Small intestine (tissue), 7 donors: ENCODE measurements at regions not wholly inside any gene's neighbourhood (a gene's known extent, or its start where the extent isn't known, plus 50 kb on each side); places are given as distances from the start of the nearest gene placed in this dataset.

Source experiments
- DNase-seq, 2 donors: peaks; one replicate each; pipeline versions ENCODE4 v3.0.0 to v3.0.0-alpha.2; 2013
- FAIRE-seq: peaks from 2 replicates; lab custom pipeline; 2012; peaks lifted over from hg19 to GRCh38; lab: Jason Lieb, UNC
- H3K27ac ChIP-seq, 3 donors: one replicate each; pipeline ENCODE4 v1.5.1; 2013; ENCODE audit warnings: low read length in 2 of 3, mild to moderate bottlenecking in 2 of 3, control low read depth in 1 of 3, inconsistent platforms in 1 of 3, low read depth in 1 of 3, moderate library complexity in 1 of 3
- H3K27me3 ChIP-seq, 3 donors: one replicate each; pipeline ENCODE4 v1.6.1; 2013; ENCODE audit warnings: low read length in 3 of 3, inconsistent platforms in 1 of 3; ENCODE audit not compliant: control insufficient read depth in 3 of 3, insufficient read depth in 3 of 3
- H3K36me3 ChIP-seq, 3 donors: one replicate each; pipeline ENCODE4 v1.6.1; 2013; ENCODE audit warnings: low read length in 3 of 3, inconsistent platforms in 1 of 3, low read depth in 1 of 3, mild to moderate bottlenecking in 1 of 3, moderate library complexity in 1 of 3; ENCODE audit not compliant: control insufficient read depth in 3 of 3, insufficient read depth in 2 of 3
- H3K4me1 ChIP-seq, 3 donors: one replicate each; pipeline ENCODE4 v1.6.1; 2013; ENCODE audit warnings: low read length in 2 of 3, inconsistent platforms in 1 of 3, low read depth in 1 of 3, mild to moderate bottlenecking in 1 of 3, moderate library complexity in 1 of 3; ENCODE audit not compliant: control insufficient read depth in 3 of 3, insufficient read depth in 2 of 3
- H3K4me3 ChIP-seq, 3 donors: one replicate each; pipeline ENCODE4 v1.5.1; 2013; ENCODE audit warnings: low read length in 3 of 3, control low read depth in 1 of 3, inconsistent platforms in 1 of 3, low read depth in 1 of 3, mild to moderate bottlenecking in 1 of 3, moderate library complexity in 1 of 3
- H3K9me3 ChIP-seq, 2 donors: one replicate each; pipeline ENCODE4 v1.6.1; 2013; ENCODE audit warnings: low read depth in 1 of 2, low read length in 1 of 2; ENCODE audit not compliant: control insufficient read depth in 2 of 2, insufficient read depth in 1 of 2
- WGBS, 3 donors: extraction: QIAGEN DNeasy Blood & Tissue Kit; methylation state at CpG; one replicate each; pipeline ENCODE4 v1.1.7; 2013; 5-methylcytosine and 5-hydroxymethylcytosine counted together
- donor health status: healthy with polysubstance abuse.
- donor health status: control.
- donor health status: control.
- donor health status: Bipolar disorder and iron deficiency.
- donor health status: healthy.

GRCh38 chr22:44369916-44370801, 57.4 kb upstream of the SHISAL1 start:
- FAIRE-seq (no peak), DNase-seq (no peak)
- 73 to 82% (median 80%) methylated on average over 18 of the region's 18 CpGs for WGBS, 3 donors
- H3K4me1 ChIP-seq: no peaks in the 10 kb centered on the region
- H3K27ac ChIP-seq: no peak overlapping the region
- H3K27me3 ChIP-seq: no peaks in the 10 kb centered on the region
- H3K36me3 ChIP-seq: no peaks in the 10 kb centered on the region
- H3K4me3 ChIP-seq: no peak overlapping the region
- H3K9me3 ChIP-seq: peaks cover 0 to 3% of the 10 kb centered on the region in 2 donors

GRCh38 chr22:44369293-44369661, 56.5 kb upstream of the SHISAL1 start:
- H3K9me3 ChIP-seq: peaks cover 0 to 1% of the 10 kb centered on the region in 2 donors
- no peak overlapping the region for H3K27ac ChIP-seq
- no peaks in the 10 kb centered on the region for H3K27me3 ChIP-seq
- no peak for DNase-seq
- H3K36me3 ChIP-seq: no peaks in the 10 kb centered on the region
- no peak for FAIRE-seq
- H3K4me1 ChIP-seq: no peaks in the 10 kb centered on the region
- no peak overlapping the region for H3K4me3 ChIP-seq
- 57 to 84% (median 65%) methylated on average over 10 to 15 of the region's 15 CpGs for WGBS, 3 donors

DNA sequence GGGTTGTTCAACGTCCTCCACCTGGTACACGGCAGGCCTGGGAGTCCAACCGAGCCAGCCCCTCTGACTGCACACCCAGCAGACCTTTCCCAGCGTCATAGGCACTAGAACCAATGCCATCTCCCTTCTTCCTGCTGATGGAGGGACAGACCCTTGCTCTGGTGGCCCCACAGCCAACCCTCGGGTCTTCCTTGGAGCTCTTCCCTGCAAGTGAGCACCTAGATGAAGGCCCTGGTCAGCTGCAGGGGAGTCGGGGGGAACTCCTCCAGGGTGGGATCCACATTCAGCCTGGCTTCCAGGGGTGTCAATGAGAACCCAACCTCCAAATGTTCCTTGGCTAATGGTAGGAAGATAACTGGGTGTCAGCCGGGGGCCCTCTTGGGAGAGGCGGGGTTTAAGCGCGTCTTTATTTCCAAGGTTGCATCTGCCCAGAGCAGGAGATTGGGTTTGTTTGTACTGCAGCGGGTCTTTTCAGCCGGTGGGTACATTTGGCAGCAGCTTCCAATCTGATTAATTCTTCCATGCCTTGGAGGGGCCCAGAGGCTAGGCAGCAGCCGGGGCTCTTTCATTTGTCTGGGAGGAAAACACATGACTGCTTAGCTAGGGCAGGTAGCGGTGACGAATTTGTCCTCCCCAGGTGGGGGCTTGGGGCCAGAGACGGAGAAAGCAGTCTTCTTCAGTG, 56.0 kb upstream of the SHISAL1 start:
- no peak for FAIRE-seq

DNA sequence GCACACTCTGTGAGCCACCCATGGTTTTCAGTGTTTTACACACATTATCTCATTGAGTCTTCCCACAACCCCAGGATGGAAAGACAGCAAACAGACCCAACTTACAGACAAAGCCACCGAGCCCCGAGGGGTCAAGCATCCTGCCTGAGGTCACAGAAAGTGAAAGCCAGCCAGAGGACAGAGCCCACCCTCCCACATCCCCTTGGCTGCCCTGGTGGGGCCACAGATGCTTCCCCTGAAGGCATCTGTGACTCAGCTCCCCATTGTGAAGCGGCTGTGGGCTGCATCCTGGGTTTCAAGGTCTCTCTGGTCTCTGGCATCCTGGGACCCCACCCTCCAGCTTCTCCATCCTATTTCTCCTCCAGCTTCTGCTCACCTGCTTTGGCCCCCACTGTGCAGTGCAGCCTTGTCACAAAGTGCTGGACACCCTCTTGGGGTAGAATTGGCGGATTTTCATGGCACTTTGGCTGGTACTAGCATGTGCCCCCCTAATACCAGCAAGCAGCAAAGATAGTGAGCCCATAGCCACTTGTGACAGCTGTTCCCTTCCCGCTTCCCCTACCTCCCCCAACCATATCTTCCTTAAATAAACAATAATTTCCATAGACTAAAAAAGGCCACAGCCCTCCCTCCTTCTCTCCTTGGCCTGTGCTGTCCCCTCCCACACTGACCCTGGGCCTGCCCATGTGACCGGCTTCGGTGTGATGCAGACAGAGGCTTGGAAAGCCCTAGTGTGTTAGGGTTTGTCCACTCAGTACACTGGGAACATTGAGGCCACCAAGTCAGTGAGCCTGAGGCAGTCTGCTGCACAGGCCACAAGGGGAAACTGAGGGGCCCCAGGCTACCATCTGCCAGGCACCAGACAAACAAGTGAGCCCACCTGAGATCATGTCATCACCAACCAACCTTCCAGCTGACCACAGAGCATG, 53.9 kb upstream of the SHISAL1 start:
- WGBS, 3 donors: 47 to 64% (median 57%) methylated on average over 7 of the region's 7 CpGs
- H3K9me3 ChIP-seq: no peaks in the 10 kb centered on the region
- no peaks in the 10 kb centered on the region for H3K27me3 ChIP-seq
- H3K36me3 ChIP-seq: no peaks in the 10 kb centered on the region
- DNase-seq (no peak), FAIRE-seq (no peak)
- H3K4me3 ChIP-seq: no peak overlapping the region
- H3K27ac ChIP-seq: no peak overlapping the region
- H3K4me1 ChIP-seq: no peaks in the 10 kb centered on the region

More for the DNA sequence above, 56.0 kb upstream of the SHISAL1 start:
- Histone ChIP-seq H3K36me3 (no peaks in the 10 kb centered on the region), H3K4me1 (no peaks in the 10 kb centered on the region), H3K27me3 (no peaks in the 10 kb centered on the region), H3K9me3 (no peaks in the 10 kb centered on the region), H3K27ac (no peak overlapping the region), H3K4me3 (no peak overlapping the region)
- WGBS, 3 donors: 79 to 84% (median 79%) methylated on average over 16 of the region's 16 CpGs
- no peak for DNase-seq

GRCh38 chr22:44365832-44366231, 53.1 kb upstream of the SHISAL1 start:
- Histone ChIP-seq H3K4me1 (no peaks in the 10 kb centered on the region), H3K4me3 (no peak overlapping the region), H3K9me3 (no peaks in the 10 kb centered on the region), H3K36me3 (no peaks in the 10 kb centered on the region), H3K27ac (no peak overlapping the region), H3K27me3 (no peaks in the 10 kb centered on the region)
- FAIRE-seq (no peak), DNase-seq (no peak)
- WGBS, 3 donors: 62 to 79% (median 72%) methylated on average over 9 of the region's 9 CpGs

- FAIRE-seq (no peak), DNase-seq (no peak)
- Histone ChIP-seq H3K9me3 (no peaks in the 10 kb centered on the region), H3K4me3 (no peak overlapping the region), H3K36me3 (no peaks in the 10 kb centered on the region), H3K4me1 (no peaks in the 10 kb centered on the region), H3K27me3 (no peaks in the 10 kb centered on the region), H3K27ac (no peak overlapping the region)
- 73 to 87% (median 74%) methylated on average over 9 of the region's 9 CpGs for WGBS, 3 donors
Observed at GRCh38 chr22:44365191-44365590, 52.4 kb upstream of the SHISAL1 start.

GRCh38 chr22:44364751-44365130, 52.0 kb upstream of the SHISAL1 start:
- H3K27me3 ChIP-seq: no peaks in the 10 kb centered on the region
- DNase-seq (no peak), FAIRE-seq (no peak)
- H3K4me1 ChIP-seq: no peaks in the 10 kb centered on the region
- H3K36me3 ChIP-seq: no peaks in the 10 kb centered on the region
- WGBS, 3 donors: 44 to 65% (median 62%) methylated on average over 12 of the region's 12 CpGs
- H3K27ac ChIP-seq: no peak overlapping the region
- no peaks in the 10 kb centered on the region for H3K9me3 ChIP-seq
- no peak overlapping the region for H3K4me3 ChIP-seq
